HepG2 (cell line): ENCODE measurements at regions not wholly inside any gene's neighbourhood (a gene's known extent, or its start where the extent isn't known, plus 50 kb on each side); places are given as distances from the start of the nearest gene placed in this dataset.

Source experiments
- ATAC-seq: fragments of 200-7000 bp; cut with Tn5 transposase; 3 replicates; pipeline ENCODE4 v1.9.1; 2020; ENCODE audit warnings: mild to moderate bottlenecking, moderate library complexity
- BruUV-seq: library from RNA; stranded (reverse); fragments of 400-500 nt; replicated peaks from 2 replicates; lab custom pipeline; 2021; lab: Mats Ljungman, UMichigan
- CTCF ChIA-PET: fragments of 300-600 bp; formaldehyde crosslinking; extraction: SDS; loops from one replicate; lab custom pipeline; 2021; ENCODE audit warnings: low total read pairs, inconsistent platforms, low intra/inter-chr PET ratio; lab: Yijun Ruan, JAX
- POLR2A ChIA-PET: fragments of 350-600 bp; sonication (Branson Sonifier 250); formaldehyde crosslinking; loops from one replicate; lab custom pipeline; 2020; ENCODE audit warnings: antibody characterized with exemption, inconsistent platforms; lab: Yijun Ruan, JAX
- DNase-seq: peaks from one replicate; pipeline ENCODE4 v3.0.0-alpha.2; 2015; ENCODE audit warnings: low spot score
- FAIRE-seq: peaks from 3 replicates; lab custom pipeline; 2011; peaks lifted over from hg19 to GRCh38; lab: Jason Lieb, UNC
- H2AFZ ChIP-seq: one replicate; pipeline ENCODE4 v1.6.1; 2011; ENCODE audit warnings: low read length, inconsistent platforms
- H3K27ac ChIP-seq: fragments of 300-600 bp; 3 replicates; pipeline ENCODE4 v1.8.0; 2011; ENCODE audit warnings: mixed run types, mild to moderate bottlenecking, mixed read lengths, low read length, inconsistent platforms; ENCODE audit not compliant: insufficient read depth; ENCODE audit errors: extremely low read length
- H3K27me3 ChIP-seq, 2 experiments: fragments of 200-600 bp in 1 of 2; 2 replicates in 1 of 2; 3 replicates in 1 of 2; pipeline versions ENCODE4 v1.6.0 to v1.8.0; 2011; ENCODE audit warnings: low read length in 2 of 2, mild to moderate bottlenecking in 2 of 2, moderate library complexity in 2 of 2, inconsistent platforms in 1 of 2; ENCODE audit not compliant: insufficient read depth in 2 of 2, control insufficient read depth in 1 of 2
- H3K36me3 ChIP-seq, 2 experiments: fragments of 200-600 bp in 1 of 2; replicated peaks in 1 of 2; 2 replicates in 1 of 2; 3 replicates in 1 of 2; pipeline versions ENCODE4 v1.5.1 to v1.8.0; 2011; ENCODE audit warnings: low read length in 2 of 2, inconsistent platforms in 1 of 2; ENCODE audit not compliant: insufficient read depth in 2 of 2, control insufficient read depth in 1 of 2
- H3K4me1 ChIP-seq: 2 replicates; pipeline ENCODE4 v1.5.1; 2012; ENCODE audit warnings: low read length, inconsistent platforms; ENCODE audit not compliant: insufficient read depth
- H3K4me2 ChIP-seq: 2 replicates; pipeline ENCODE4 v1.6.0; 2011; ENCODE audit warnings: low read depth, low read length, inconsistent platforms
- H3K4me3 ChIP-seq, 3 experiments: fragments of 200-600 bp in 1 of 3; sonication (generic), shearing (Covaris generic) in 1 of 3; replicated peaks in 1 of 3; 2 replicates each; pipeline ENCODE4 v1.5.1; 2011 to 2016; ENCODE audit warnings: low read length in 3 of 3, inconsistent platforms in 2 of 3, low read depth in 2 of 3, mild to moderate bottlenecking in 2 of 3, control low read depth in 1 of 3, mixed read lengths in 1 of 3; ENCODE audit not compliant: insufficient read depth in 1 of 3
- H3K79me2 ChIP-seq: one replicate; pipeline ENCODE4 v1.6.1; 2011; ENCODE audit warnings: low read length, inconsistent platforms; ENCODE audit not compliant: insufficient read depth
- H3K9ac ChIP-seq: 2 replicates; pipeline ENCODE4 v1.6.0; 2011; ENCODE audit warnings: mild to moderate bottlenecking, low read depth, low read length, inconsistent platforms; ENCODE audit not compliant: insufficient read depth
- H3K9me3 ChIP-seq: 2 replicates; pipeline ENCODE4 v1.5.1; 2012; ENCODE audit warnings: mild to moderate bottlenecking, low read length
- H4K20me1 ChIP-seq: 2 replicates; pipeline ENCODE4 v1.6.0; 2011; ENCODE audit warnings: inconsistent platforms, mild to moderate bottlenecking, low read length, moderate library complexity; ENCODE audit not compliant: insufficient read depth
- ESRRA ChIP-seq: sonication (generic); formaldehyde crosslinking; IDR thresholded peaks from 2 replicates; pipeline ENCODE4 v1.5.1; 2020; ENCODE audit warnings: mild to moderate bottlenecking, low read depth, missing genetic modification reagents
- FOXO1 ChIP-seq: sonication (generic); formaldehyde crosslinking; IDR thresholded peaks from 2 replicates; pipeline ENCODE4 v1.4.0; 2020; ENCODE audit warnings: missing genetic modification reagents
- HNRNPH1 ChIP-seq: fragments of 200-400 bp; formaldehyde crosslinking; optimal IDR thresholded peaks from 2 replicates; pipeline ENCODE3; 2017; ENCODE audit warnings: mild to moderate bottlenecking, low read depth, low read length
- MAFK ChIP-seq, 2 experiments: IDR thresholded peaks in 1 of 2; conservative IDR thresholded peaks in 1 of 2; 2 replicates each; pipeline ENCODE4 v1.6.1; 2011; ENCODE audit warnings: improper control_type of control experiment in 2 of 2, low read length in 2 of 2
- SIX1 ChIP-seq: sonication (generic); formaldehyde crosslinking; IDR thresholded peaks from 2 replicates; pipeline ENCODE4 v1.4.0; 2020; ENCODE audit warnings: missing genetic modification reagents, borderline replicate concordance
- WIZ ChIP-seq: sonication (generic); formaldehyde crosslinking; IDR thresholded peaks from 2 replicates; pipeline ENCODE4 v1.5.1; 2020; ENCODE audit warnings: mild to moderate bottlenecking, missing genetic modification reagents
- ZFYVE20 ChIP-seq: sonication (generic); formaldehyde crosslinking; IDR thresholded peaks from 2 replicates; pipeline ENCODE4 v1.8.0; 2023; ENCODE audit warnings: low read depth, mild to moderate bottlenecking, moderate library complexity, missing genetic modification reagents, borderline replicate concordance
- ZNF10 ChIP-seq: sonication (generic); formaldehyde crosslinking; IDR thresholded peaks from 2 replicates; pipeline ENCODE4 v1.4.0; 2020; ENCODE audit warnings: mild to moderate bottlenecking, low read depth, missing genetic modification reagents, borderline replicate concordance
- ZNF136 ChIP-seq: sonication (generic); formaldehyde crosslinking; IDR thresholded peaks from 2 replicates; pipeline ENCODE4 v1.8.1; 2022; ENCODE audit warnings: low read depth, mild to moderate bottlenecking, moderate library complexity, missing genetic modification reagents
- ZNF143 ChIP-seq: sonication (generic); formaldehyde crosslinking; IDR thresholded peaks from 2 replicates; pipeline ENCODE4 v1.4.0; 2020; ENCODE audit warnings: missing genetic modification reagents
- ZNF382 ChIP-seq: sonication (generic); formaldehyde crosslinking; IDR thresholded peaks from 2 replicates; pipeline ENCODE4 v1.5.0; 2020; ENCODE audit warnings: missing genetic modification reagents, mild to moderate bottlenecking, borderline replicate concordance
- ZNF629 ChIP-seq: sonication (generic); formaldehyde crosslinking; conservative IDR thresholded peaks from 2 replicates; pipeline ENCODE4 v1.5.0; 2020; ENCODE audit warnings: missing genetic modification reagents
- ZNF747 ChIP-seq: sonication (generic); formaldehyde crosslinking; IDR thresholded peaks from 2 replicates; pipeline ENCODE4 v1.8.1; 2023; ENCODE audit warnings: missing genetic modification reagents, mild to moderate bottlenecking, borderline replicate concordance
- ZNF772 ChIP-seq: sonication (generic); formaldehyde crosslinking; IDR thresholded peaks from 2 replicates; pipeline ENCODE4 v1.5.0; 2020; ENCODE audit warnings: mild to moderate bottlenecking, missing genetic modification reagents
- ZNF816 ChIP-seq: sonication (generic); formaldehyde crosslinking; IDR thresholded peaks from 2 replicates; pipeline ENCODE4 v1.8.0; 2022; ENCODE audit warnings: missing genetic modification reagents, mild to moderate bottlenecking, borderline replicate concordance
- WGBS: methylation state at CpG from one replicate; pipeline ENCODE4 v1.1.6; 2017; ENCODE audit warnings: low lambda C conversion rate; 5-methylcytosine and 5-hydroxymethylcytosine counted together
- in situ Hi-C: cut with HindIII; loops from 2 replicates; pipeline ENCODE4 v1.10.0; 2017; ENCODE audit warnings: low pct_unique_long_range_greater_than_20kb; ENCODE audit not compliant: extremely low pct_ligation_motif_present
- intact Hi-C: fragments of 100-400 bp; cut with micrococcal nuclease; formaldehyde crosslinking; loops from one replicate; pipeline ENCODE4 v1.10.0; 2022; ENCODE audit not compliant: unreplicated experiment
- TF ChIP-seq, protein P1 (sequence below): sonication (generic); formaldehyde crosslinking; IDR thresholded peaks from 2 replicates; pipeline ENCODE4 v1.5.0; 2020; ENCODE audit warnings: missing genetic modification reagents

DNA sequence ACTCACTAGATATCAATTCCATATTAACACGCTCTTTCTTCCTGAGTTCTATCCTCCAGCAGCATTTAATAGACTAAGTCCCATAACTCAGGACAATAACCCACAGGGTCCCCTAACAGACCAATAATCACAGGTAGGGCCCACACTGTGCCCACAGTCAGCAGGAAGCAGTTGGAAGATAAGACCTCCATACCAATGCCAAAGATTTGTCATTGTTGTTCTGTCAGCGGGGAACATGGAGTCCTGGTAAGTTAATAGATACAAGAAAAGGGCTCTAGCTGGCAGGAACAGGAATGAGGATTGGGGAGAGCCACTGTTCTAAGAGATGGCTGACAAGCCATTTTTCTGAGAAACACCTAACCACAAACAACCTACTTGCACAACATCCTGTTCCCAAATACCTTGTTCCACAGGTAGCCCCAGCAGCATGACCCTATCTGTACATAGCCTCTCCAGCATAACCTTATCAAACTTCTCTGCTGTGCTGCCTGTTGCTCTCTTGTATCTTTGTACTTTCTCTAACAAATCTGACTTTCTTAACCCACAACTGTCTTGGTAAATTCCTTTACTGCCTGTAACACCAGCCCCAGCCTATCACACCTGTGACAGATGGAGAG is 142.0 kb upstream of the KCNJ15 start:
- intact Hi-C loops, result no loop called here
- Histone ChIP-seq H3K27ac (no peak overlapping the region), H3K4me3 (no peak overlapping the region), H3K9ac (no peak overlapping the region), H3K36me3 (no peaks in the 10 kb centered on the region), H2AFZ (no peak overlapping the region), H3K27me3 (no peaks in the 10 kb centered on the region)
- CTCF ChIA-PET, result no interaction called here
- no peak for FAIRE-seq
- TF ChIP-seq ZNF629 (CRISPR knock-in tag), result no peak
- no peak for TF ChIP-seq WIZ
- TF ChIP-seq, all 625 proteins: peak for 0
- no peak overlapping the region for H3K4me2 ChIP-seq
- POLR2A ChIA-PET, result no interaction called here
- no peaks in the 10 kb centered on the region for H3K9me3 ChIP-seq
- ATAC-seq (no peak), DNase-seq (no peak)
- H3K79me2 ChIP-seq, result no peaks in the 10 kb centered on the region
- no TSS peak for BruUV-seq
- in situ Hi-C loops, result no loop called here
- no peaks in the 10 kb centered on the region for H4K20me1 ChIP-seq
- H3K4me1 ChIP-seq, result no peaks in the 10 kb centered on the region
- WGBS, result 0% methylated on average over 2 of the region's 2 CpGs

DNA sequence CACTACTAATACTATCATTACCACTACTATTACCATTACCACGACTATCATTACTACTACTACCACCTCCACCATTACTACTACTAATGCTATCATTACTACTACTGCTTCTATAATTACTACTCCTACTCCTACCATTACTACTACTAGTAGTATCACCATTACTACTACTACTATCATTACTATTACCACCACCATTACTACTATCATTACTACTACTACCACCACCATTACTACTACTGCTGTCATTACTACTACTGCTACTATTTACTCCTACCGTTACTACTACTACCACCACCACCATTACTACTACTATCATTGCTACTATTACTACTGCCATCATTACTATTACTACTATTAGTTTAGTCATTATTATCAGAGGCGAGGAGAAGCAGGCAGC is 140.9 kb upstream of the KCNJ15 start:
- 22% methylated on average over 3 of the region's 3 CpGs for WGBS
- ATAC-seq (no peak), FAIRE-seq (no peak), DNase-seq (no peak)
- ChIA-PET POLR2A (no interaction called here), CTCF (no interaction called here)
- Histone ChIP-seq H3K9ac (no peak overlapping the region), H3K4me3 (no peak overlapping the region), H3K4me2 (no peak overlapping the region), H3K36me3 (no peaks in the 10 kb centered on the region), H3K27me3 (no peaks in the 10 kb centered on the region), H4K20me1 (no peaks in the 10 kb centered on the region), H3K79me2 (no peaks in the 10 kb centered on the region), H3K9me3 (no peaks in the 10 kb centered on the region), H3K4me1 (no peaks in the 10 kb centered on the region), H3K27ac (no peak overlapping the region), H2AFZ (no peak overlapping the region)
- in situ Hi-C loops, result no loop called here
- intact Hi-C loops, result no loop called here
- BruUV-seq, result no TSS peak
- TF ChIP-seq ZNF10, result no peak
- TF ChIP-seq ZNF382 (CRISPR knock-in tag), result no peak
- TF ChIP-seq, protein P1, sequence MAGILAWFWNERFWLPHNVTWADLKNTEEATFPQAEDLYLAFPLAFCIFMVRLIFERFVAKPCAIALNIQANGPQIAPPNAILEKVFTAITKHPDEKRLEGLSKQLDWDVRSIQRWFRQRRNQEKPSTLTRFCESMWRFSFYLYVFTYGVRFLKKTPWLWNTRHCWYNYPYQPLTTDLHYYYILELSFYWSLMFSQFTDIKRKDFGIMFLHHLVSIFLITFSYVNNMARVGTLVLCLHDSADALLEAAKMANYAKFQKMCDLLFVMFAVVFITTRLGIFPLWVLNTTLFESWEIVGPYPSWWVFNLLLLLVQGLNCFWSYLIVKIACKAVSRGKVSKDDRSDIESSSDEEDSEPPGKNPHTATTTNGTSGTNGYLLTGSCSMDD (CRISPR knock-in tag), result no peak
- TF ChIP-seq ZNF136, result no peak
- TF ChIP-seq FOXO1 (CRISPR knock-in tag), result no peak
- no peak for TF ChIP-seq SIX1 (CRISPR knock-in tag)
- TF ChIP-seq ZNF772 (CRISPR knock-in tag), result no peak
- no peak for TF ChIP-seq HNRNPH1
- TF ChIP-seq ZFYVE20 (CRISPR knock-in tag), result no peak
- TF ChIP-seq ZNF747 (CRISPR knock-in tag), result no peak
- no peak for TF ChIP-seq ZNF143
- no peak for TF ChIP-seq ZNF816 (CRISPR knock-in tag)
- TF ChIP-seq ESRRA, result no peak
- no peak for TF ChIP-seq MAFK (conservative IDR thresholded peaks at IDR 0.05 in 1 of 2, IDR thresholded peaks at IDR 0.05 in 1 of 2; ENCODE audit: low read length in 2 of 2)
